GM12872 (cell line): ENCODE measurements at regions not wholly inside any gene's neighbourhood (a gene's known extent, or its start where the extent isn't known, plus 50 kb on each side); places are given as distances from the start of the nearest gene placed in this dataset.

ENCODE experiments used
- TF ChIP-seq, protein P1 (sequence below): IDR thresholded peaks from 3 replicates; pipeline ENCODE4 v1.5.1; 2011; ENCODE audit warnings: low read depth, mild to moderate bottlenecking, low read length, moderate library complexity; ENCODE audit not compliant: insufficient read depth

DNA sequence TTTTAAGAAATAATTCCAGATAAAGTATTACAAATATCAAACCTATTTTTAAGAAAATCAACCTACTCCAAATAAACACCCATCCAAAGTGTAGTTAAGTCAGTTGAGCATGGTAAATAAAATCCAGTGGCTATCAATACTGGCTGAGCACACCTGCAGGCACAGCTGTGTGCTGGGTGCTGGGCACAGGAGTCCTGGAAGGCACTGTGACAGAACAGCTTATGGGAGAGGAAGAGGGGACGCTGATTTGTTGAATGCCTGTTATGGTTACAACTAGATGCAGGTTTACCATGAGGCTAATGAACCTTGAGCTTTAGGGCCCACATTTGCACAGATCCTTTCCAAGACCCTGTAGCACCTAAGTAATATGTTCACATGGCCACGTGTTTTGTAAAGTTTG lies 202.7 kb downstream of the MTX2 start:
- TF ChIP-seq, protein P1, sequence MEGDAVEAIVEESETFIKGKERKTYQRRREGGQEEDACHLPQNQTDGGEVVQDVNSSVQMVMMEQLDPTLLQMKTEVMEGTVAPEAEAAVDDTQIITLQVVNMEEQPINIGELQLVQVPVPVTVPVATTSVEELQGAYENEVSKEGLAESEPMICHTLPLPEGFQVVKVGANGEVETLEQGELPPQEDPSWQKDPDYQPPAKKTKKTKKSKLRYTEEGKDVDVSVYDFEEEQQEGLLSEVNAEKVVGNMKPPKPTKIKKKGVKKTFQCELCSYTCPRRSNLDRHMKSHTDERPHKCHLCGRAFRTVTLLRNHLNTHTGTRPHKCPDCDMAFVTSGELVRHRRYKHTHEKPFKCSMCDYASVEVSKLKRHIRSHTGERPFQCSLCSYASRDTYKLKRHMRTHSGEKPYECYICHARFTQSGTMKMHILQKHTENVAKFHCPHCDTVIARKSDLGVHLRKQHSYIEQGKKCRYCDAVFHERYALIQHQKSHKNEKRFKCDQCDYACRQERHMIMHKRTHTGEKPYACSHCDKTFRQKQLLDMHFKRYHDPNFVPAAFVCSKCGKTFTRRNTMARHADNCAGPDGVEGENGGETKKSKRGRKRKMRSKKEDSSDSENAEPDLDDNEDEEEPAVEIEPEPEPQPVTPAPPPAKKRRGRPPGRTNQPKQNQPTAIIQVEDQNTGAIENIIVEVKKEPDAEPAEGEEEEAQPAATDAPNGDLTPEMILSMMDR = no peak

DNA sequence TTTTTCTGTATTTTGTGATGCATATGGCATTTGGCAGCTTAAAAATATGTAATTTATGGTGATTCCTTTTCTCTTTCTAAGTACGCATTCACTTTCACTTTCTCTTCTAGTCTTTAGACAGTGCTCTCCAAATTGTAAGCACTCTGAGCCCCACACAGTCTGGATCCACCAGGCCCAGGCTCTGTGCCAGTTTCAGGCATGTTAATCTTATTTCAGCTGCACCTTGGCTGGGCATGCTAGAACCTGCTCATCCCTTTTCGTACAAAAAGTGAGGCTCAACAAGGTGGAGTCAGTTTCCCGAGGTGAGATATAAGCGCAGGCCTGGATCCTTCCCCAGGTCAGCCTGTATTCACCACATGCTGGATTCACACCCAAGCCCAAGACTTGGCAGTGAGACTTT lies 203.9 kb downstream of the MTX2 start:
- TF ChIP-seq, protein P1 = no peak

DNA sequence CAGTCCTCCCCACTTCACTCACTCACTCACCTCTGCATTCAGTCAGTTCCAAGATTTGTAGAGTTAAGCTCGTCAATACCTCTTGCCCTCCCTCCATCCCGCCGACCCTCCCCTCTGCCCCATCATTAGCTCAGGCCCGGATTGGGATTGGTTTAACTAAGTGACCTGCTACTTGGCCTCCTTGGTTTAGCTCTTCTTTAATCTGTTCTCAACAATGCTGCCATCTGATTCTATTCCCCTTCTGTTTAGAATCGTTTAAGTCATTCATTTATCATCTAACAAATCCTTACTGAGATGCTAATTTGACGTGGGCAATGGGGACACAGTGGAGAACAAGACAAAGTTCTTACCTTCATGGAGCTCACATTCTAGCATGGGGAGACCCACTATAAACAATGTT lies 204.6 kb downstream of the MTX2 start:
- TF ChIP-seq, protein P1 = no peak

DNA sequence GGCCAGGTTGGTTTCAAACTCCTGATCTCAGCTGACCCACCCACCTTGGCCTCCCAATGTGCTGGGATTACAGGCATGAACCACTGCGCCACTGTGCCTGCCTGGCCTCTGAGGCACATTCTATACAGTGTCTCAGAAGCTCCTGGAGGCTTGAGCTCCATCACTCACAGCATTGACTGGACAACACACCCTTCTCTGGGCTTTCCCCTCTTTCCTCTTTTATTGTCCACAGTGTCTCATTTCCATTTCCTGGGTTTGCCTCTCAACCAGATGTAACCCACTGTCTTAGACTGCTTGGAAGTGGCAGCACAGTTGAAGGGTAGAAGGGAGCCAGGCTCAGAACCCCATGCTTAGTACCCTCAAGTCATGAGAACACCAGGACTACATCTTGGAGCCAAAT lies 208.1 kb downstream of the MTX2 start:
- TF ChIP-seq, protein P1 = no peak

DNA sequence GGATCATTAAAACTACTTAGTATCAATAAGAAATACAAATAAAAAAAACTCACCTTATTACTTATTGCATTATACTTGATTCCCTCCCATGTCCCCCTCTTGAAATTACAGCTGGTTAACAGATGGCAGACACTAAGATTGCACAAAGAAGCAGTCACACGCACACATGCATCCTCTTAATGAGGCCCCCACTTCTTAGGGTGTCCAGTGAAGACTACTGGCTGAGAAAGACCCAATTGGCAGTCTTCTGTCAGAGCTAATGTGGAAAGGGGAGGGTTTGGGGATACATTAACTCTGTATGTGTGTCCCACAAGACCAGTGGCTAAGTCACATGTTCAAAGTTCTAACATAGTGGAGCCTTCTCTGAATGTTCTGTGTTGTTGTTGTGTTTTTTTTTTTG lies 210.7 kb downstream of the MTX2 start:
- TF ChIP-seq, protein P1 = no peak

DNA sequence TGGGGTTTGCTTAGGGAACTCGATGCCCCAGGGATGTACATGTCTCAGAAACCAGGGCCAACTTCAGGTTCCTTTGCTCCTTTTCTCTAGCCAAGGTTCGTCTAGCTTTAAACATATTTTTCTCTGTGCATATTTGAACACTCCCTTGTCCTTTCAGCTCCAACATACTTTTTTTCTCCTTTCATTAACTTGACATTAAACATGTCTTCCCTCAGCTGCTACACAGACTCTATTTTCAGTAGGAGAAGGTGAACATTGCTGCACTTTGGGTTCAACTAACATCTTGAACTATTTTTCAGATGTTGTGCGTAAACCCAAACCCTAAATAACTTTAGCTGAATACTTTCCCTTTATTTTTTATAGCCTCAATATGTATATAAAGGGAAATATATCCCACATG lies 212.9 kb downstream of the MTX2 start:
- TF ChIP-seq, protein P1 = no peak

DNA sequence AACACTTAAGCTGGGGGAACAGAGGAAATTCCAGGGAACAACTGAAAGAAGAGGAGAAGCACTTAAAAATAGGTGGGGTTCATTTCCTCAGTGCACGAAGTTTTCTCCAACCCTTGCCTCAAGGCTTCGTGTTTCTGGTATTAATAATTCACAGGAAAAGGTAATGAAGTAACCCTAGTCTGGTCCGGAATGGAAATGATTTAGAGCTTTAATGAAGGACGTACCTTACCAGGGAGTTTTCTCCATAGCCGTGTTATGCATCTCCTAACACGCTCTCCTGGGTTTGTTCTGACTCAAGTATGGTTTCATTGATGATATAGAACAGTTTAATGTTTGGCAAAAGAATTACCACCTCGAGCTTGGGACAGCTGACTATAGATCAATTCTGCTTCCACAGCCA lies 214.2 kb downstream of the MTX2 start:
- TF ChIP-seq, protein P1 = no peak
